GM23338 (cell line): ENCODE measurements at regions not wholly inside any gene's neighbourhood (a gene's known extent, or its start where the extent isn't known, plus 50 kb on each side); places are given as distances from the start of the nearest gene placed in this dataset.

Experiments used
- ATAC-seq: fragments of 200-7000 bp; cut with Tn5 transposase; 3 replicates; pipeline ENCODE4 v1.9.1; 2020
- DNase-seq: peaks from one replicate; pipeline ENCODE4 v3.0.0-alpha.2; 2015; ENCODE audit warnings: low spot score
- H2AFZ ChIP-seq: fragments of 200-600 bp; sonication (generic); 2 replicates; pipeline ENCODE4 v1.8.0; 2016; ENCODE audit warnings: antibody characterized with exemption, mild to moderate bottlenecking, moderate library complexity
- H3F3A ChIP-seq: fragments of 200-600 bp; sonication (generic); replicated peaks from 2 replicates; pipeline ENCODE4 v1.8.0; 2017; ENCODE audit warnings: antibody characterized with exemption, mixed run types, low read depth
- H3K27ac ChIP-seq: fragments of 200-600 bp; sonication (generic); 2 replicates; pipeline ENCODE4 v1.6.1; 2016; ENCODE audit warnings: low read depth
- H3K27me3 ChIP-seq: fragments of 200-600 bp; sonication (generic); 2 replicates; pipeline ENCODE4 v1.8.0; 2016; ENCODE audit warnings: mild to moderate bottlenecking, mixed run types, moderate library complexity; ENCODE audit not compliant: insufficient read depth
- H3K36me3 ChIP-seq: fragments of 200-600 bp; sonication (generic); 2 replicates; pipeline ENCODE4 v1.8.0; 2016; ENCODE audit warnings: mild to moderate bottlenecking; ENCODE audit not compliant: insufficient read depth
- H3K4me1 ChIP-seq: fragments of 200-600 bp; sonication (generic); 2 replicates; pipeline ENCODE4 v1.8.0; 2016; ENCODE audit warnings: mild to moderate bottlenecking, moderate library complexity; ENCODE audit not compliant: insufficient read depth
- H3K4me2 ChIP-seq: fragments of 200-600 bp; sonication (generic); 2 replicates; pipeline ENCODE4 v1.7.1; 2017; ENCODE audit warnings: mixed run types
- H3K4me3 ChIP-seq: fragments of 200-600 bp; sonication (generic); 2 replicates; pipeline ENCODE4 v1.6.1; 2016; ENCODE audit warnings: mixed run types
- H3K79me2 ChIP-seq: fragments of 200-600 bp; sonication (generic); replicated peaks from 2 replicates; pipeline ENCODE4 v1.8.0; 2017; ENCODE audit warnings: mild to moderate bottlenecking; ENCODE audit not compliant: insufficient read depth
- H3K9me2 ChIP-seq: fragments of 200-600 bp; sonication (generic); 2 replicates; pipeline ENCODE4 v1.8.0; 2017; ENCODE audit not compliant: insufficient read depth
- H4K20me1 ChIP-seq: fragments of 200-600 bp; sonication (generic); replicated peaks from 2 replicates; pipeline ENCODE4 v1.8.0; 2017; ENCODE audit warnings: mild to moderate bottlenecking; ENCODE audit not compliant: insufficient read depth
- H3K27ac Mint-ChIP-seq: 2 replicates; pipeline ENCODE4 v1.8.0; 2020; ENCODE audit warnings: inconsistent platforms, mild to moderate bottlenecking, moderate library complexity, mixed read lengths
- H3K27me3 Mint-ChIP-seq: 3 replicates; pipeline ENCODE4 v1.8.0; 2022; ENCODE audit warnings: low read depth, mild to moderate bottlenecking, moderate library complexity, mixed read lengths, inconsistent platforms; ENCODE audit not compliant: insufficient read depth, poor library complexity
- H3K36me3 Mint-ChIP-seq: 3 replicates; pipeline ENCODE4 v1.8.0; 2021; ENCODE audit warnings: low read depth, mild to moderate bottlenecking, inconsistent platforms, moderate library complexity, mixed read lengths
- H3K4me1 Mint-ChIP-seq: 3 replicates; pipeline ENCODE4 v1.8.0; 2020; ENCODE audit warnings: mild to moderate bottlenecking, inconsistent platforms, mixed read lengths
- H3K4me3 Mint-ChIP-seq: 3 replicates; pipeline ENCODE4 v1.8.0; 2021; ENCODE audit warnings: moderate library complexity, mild to moderate bottlenecking, inconsistent platforms, mixed read lengths
- H3K9me3 Mint-ChIP-seq: 3 replicates; pipeline ENCODE4 v1.8.0; 2020; ENCODE audit warnings: moderate library complexity, mild to moderate bottlenecking, inconsistent platforms, mixed read lengths
- JUNB ChIP-seq: IDR thresholded peaks from one replicate; pipeline ENCODE4 v1.6.1; 2016; ENCODE audit warnings: antibody characterized with exemption; ENCODE audit not compliant: unreplicated experiment
- NANOG ChIP-seq: IDR thresholded peaks from 2 replicates; pipeline ENCODE4 v1.6.1; 2016; ENCODE audit warnings: antibody characterized with exemption, borderline replicate concordance
- POLR2AphosphoS5 ChIP-seq: IDR thresholded peaks from 2 replicates; pipeline ENCODE4 v1.6.1; 2016; ENCODE audit warnings: antibody characterized with exemption, low read depth
- STAT1 ChIP-seq: IDR thresholded peaks from one replicate; pipeline ENCODE4 v1.6.1; 2016; ENCODE audit warnings: antibody characterized with exemption; ENCODE audit not compliant: unreplicated experiment
- ZNF331 ChIP-seq: fragments of 250-450 bp; sonication (Bioruptor Pico); IDR thresholded peaks from 2 replicates; pipeline ENCODE4 v1.5.0; 2020; ENCODE audit warnings: low read depth, mild to moderate bottlenecking, moderate library complexity
- TF ChIP-seq, protein P1 (sequence below), 2 experiments: fragments of 200-600 bp in 1 of 2; sonication (generic) in 1 of 2; conservative IDR thresholded peaks; 2 replicates each; pipeline versions ENCODE4 v1.5.1 to v1.6.1; 2016 to 2017; ENCODE audit warnings: antibody characterized with exemption in 2 of 2, low read depth in 2 of 2, mild to moderate bottlenecking in 2 of 2, moderate library complexity in 1 of 2
- TF ChIP-seq, protein P2 (sequence below): IDR thresholded peaks from one replicate; pipeline ENCODE4 v1.6.1; 2018; ENCODE audit warnings: antibody characterized with exemption; ENCODE audit not compliant: unreplicated experiment
- TF ChIP-seq, protein P3 (sequence below): IDR thresholded peaks from 2 replicates; pipeline ENCODE4 v1.6.1; 2016; ENCODE audit warnings: antibody characterized with exemption

GRCh38 chr11:11075515-11076171, 217.8 kb upstream of the ZBED5 start:
- Histone ChIP-seq H3K27me3 (no peaks in the 10 kb centered on the region), H3K4me1 (peaks cover 13% of the 10 kb centered on the region), H3K4me2 (no peak overlapping the region), H3K4me3 (no peak overlapping the region), H4K20me1 (no peaks in the 10 kb centered on the region; the same call in 1 of the 2 replicates), H3K9me2 (peaks cover 10% of the 10 kb centered on the region; the same call in 1 of the 2 replicates), H3K27ac (no peak overlapping the region), H3K79me2 (no peaks in the 10 kb centered on the region), H2AFZ (peak overlapping the region; percentile 3; the same call in 1 of the 2 replicates), H3F3A (no peaks in the 10 kb centered on the region), H3K36me3 (no peaks in the 10 kb centered on the region)
- Mint-ChIP-seq H3K36me3 (no peaks in the 10 kb centered on the region), H3K4me1 (peaks cover 43% of the 10 kb centered on the region), H3K9me3 (no peaks in the 10 kb centered on the region), H3K4me3 (no peak overlapping the region), H3K27ac (0 out of 2 replicates have a peak overlapping the region, but pooled peaks have one; percentile 46), H3K27me3 (peaks cover 2% of the 10 kb centered on the region)
- ATAC-seq (peak; percentile 60), DNase-seq (peak; percentile 27)
- TF ChIP-seq POLR2AphosphoS5: no peak
- TF ChIP-seq, protein P1, sequence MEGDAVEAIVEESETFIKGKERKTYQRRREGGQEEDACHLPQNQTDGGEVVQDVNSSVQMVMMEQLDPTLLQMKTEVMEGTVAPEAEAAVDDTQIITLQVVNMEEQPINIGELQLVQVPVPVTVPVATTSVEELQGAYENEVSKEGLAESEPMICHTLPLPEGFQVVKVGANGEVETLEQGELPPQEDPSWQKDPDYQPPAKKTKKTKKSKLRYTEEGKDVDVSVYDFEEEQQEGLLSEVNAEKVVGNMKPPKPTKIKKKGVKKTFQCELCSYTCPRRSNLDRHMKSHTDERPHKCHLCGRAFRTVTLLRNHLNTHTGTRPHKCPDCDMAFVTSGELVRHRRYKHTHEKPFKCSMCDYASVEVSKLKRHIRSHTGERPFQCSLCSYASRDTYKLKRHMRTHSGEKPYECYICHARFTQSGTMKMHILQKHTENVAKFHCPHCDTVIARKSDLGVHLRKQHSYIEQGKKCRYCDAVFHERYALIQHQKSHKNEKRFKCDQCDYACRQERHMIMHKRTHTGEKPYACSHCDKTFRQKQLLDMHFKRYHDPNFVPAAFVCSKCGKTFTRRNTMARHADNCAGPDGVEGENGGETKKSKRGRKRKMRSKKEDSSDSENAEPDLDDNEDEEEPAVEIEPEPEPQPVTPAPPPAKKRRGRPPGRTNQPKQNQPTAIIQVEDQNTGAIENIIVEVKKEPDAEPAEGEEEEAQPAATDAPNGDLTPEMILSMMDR (conservative IDR thresholded peaks at IDR 0.05; ENCODE audit: low read depth in 2 of 2): peak; percentile 40 to 42

DNA sequence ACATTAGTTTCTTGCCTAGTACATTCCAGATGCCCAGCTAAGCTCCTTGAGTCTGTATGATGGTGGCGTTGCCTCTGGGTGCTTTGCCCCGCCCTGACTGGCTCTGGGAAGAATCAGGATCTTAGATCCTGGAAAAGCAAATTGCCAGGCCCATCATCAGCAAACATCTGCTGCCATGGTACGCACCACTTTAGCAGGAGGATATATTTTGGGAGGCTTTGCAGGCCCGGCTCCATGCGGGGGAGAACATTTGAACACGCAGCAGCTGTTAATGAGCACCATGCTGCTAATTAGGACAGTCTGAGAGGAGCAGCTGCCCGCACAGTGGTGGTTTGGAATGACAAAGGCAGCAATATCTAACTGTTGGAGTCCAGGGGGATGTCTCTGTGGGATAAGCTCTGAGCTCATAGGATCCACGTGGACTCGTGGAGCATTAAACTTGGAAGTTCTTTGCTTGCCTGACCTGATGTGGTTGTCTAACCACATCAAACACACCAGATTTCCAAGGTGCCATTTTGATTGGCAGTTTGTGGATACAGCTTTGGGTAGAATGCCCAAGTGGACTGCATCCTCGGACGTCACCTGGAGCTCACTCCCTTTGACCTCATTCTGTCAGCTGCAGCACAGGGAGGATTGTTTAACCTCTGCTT, 217.0 kb upstream of the ZBED5 start:
- no peak overlapping the region for H3K27ac Mint-ChIP-seq
- Histone ChIP-seq H4K20me1 (no peaks in the 10 kb centered on the region; the same call in 1 of the 2 replicates), H3K27me3 (no peaks in the 10 kb centered on the region), H3K4me1 (peaks cover 11% of the 10 kb centered on the region), H3F3A (no peaks in the 10 kb centered on the region), H3K4me3 (no peak overlapping the region), H3K4me2 (no peak overlapping the region), H3K79me2 (no peaks in the 10 kb centered on the region), H2AFZ (no peak overlapping the region), H3K9me2 (0 out of 2 replicates have a peak, but pooled peaks cover 6% of the 10 kb centered on the region), H3K27ac (no peak overlapping the region), H3K36me3 (no peaks in the 10 kb centered on the region)
- peaks cover 2% of the 10 kb centered on the region for H3K27me3 Mint-ChIP-seq
- ATAC-seq (no peak), DNase-seq (no peak)
- TF ChIP-seq, protein P2, sequence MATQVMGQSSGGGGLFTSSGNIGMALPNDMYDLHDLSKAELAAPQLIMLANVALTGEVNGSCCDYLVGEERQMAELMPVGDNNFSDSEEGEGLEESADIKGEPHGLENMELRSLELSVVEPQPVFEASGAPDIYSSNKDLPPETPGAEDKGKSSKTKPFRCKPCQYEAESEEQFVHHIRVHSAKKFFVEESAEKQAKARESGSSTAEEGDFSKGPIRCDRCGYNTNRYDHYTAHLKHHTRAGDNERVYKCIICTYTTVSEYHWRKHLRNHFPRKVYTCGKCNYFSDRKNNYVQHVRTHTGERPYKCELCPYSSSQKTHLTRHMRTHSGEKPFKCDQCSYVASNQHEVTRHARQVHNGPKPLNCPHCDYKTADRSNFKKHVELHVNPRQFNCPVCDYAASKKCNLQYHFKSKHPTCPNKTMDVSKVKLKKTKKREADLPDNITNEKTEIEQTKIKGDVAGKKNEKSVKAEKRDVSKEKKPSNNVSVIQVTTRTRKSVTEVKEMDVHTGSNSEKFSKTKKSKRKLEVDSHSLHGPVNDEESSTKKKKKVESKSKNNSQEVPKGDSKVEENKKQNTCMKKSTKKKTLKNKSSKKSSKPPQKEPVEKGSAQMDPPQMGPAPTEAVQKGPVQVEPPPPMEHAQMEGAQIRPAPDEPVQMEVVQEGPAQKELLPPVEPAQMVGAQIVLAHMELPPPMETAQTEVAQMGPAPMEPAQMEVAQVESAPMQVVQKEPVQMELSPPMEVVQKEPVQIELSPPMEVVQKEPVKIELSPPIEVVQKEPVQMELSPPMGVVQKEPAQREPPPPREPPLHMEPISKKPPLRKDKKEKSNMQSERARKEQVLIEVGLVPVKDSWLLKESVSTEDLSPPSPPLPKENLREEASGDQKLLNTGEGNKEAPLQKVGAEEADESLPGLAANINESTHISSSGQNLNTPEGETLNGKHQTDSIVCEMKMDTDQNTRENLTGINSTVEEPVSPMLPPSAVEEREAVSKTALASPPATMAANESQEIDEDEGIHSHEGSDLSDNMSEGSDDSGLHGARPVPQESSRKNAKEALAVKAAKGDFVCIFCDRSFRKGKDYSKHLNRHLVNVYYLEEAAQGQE: no peak
- TF ChIP-seq, protein P1 (conservative IDR thresholded peaks at IDR 0.05; ENCODE audit: low read depth in 2 of 2): no peak
- TF ChIP-seq, protein P3, sequence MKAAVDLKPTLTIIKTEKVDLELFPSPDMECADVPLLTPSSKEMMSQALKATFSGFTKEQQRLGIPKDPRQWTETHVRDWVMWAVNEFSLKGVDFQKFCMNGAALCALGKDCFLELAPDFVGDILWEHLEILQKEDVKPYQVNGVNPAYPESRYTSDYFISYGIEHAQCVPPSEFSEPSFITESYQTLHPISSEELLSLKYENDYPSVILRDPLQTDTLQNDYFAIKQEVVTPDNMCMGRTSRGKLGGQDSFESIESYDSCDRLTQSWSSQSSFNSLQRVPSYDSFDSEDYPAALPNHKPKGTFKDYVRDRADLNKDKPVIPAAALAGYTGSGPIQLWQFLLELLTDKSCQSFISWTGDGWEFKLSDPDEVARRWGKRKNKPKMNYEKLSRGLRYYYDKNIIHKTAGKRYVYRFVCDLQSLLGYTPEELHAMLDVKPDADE: no peak
- TF ChIP-seq ZNF331 (CRISPR knock-in tag) (no peak), JUNB (no peak), NANOG (no peak), STAT1 (no peak)
- no peaks in the 10 kb centered on the region for H3K9me3 Mint-ChIP-seq
- H3K4me1 Mint-ChIP-seq: peaks cover 39% of the 10 kb centered on the region
- no peak overlapping the region for H3K4me3 Mint-ChIP-seq
- H3K36me3 Mint-ChIP-seq: no peaks in the 10 kb centered on the region
